HUES64 (cell line): ENCODE measurements at regions not wholly inside any gene's neighbourhood (a gene's known extent, or its start where the extent isn't known, plus 50 kb on each side); places are given as distances from the start of the nearest gene placed in this dataset.

ENCODE experiments used
- H3K27ac ChIP-seq: 2 replicates; pipeline ENCODE4 v1.7.0; 2013; ENCODE audit warnings: low read depth, low read length, inconsistent platforms
- H3K27me3 ChIP-seq: 2 replicates; pipeline ENCODE4 v1.6.1; 2013; ENCODE audit warnings: mild to moderate bottlenecking, low read length; ENCODE audit not compliant: insufficient read depth
- H3K36me3 ChIP-seq: 2 replicates; pipeline ENCODE4 v1.6.1; 2013; ENCODE audit warnings: mild to moderate bottlenecking, low read length; ENCODE audit not compliant: insufficient read depth
- H3K4me1 ChIP-seq: 2 replicates; pipeline ENCODE4 v1.6.1; 2013; ENCODE audit warnings: mild to moderate bottlenecking, low read length, moderate library complexity; ENCODE audit not compliant: insufficient read depth
- H3K4me3 ChIP-seq: 2 replicates; pipeline ENCODE4 v1.5.1; 2013; ENCODE audit warnings: mild to moderate bottlenecking, low read length, moderate library complexity
- H3K9ac ChIP-seq: 2 replicates; pipeline ENCODE4 v1.6.1; 2013; ENCODE audit warnings: mild to moderate bottlenecking, low read depth, low read length
- H3K9me3 ChIP-seq: 2 replicates; pipeline ENCODE4 v1.6.1; 2013; ENCODE audit warnings: low read depth, low read length; ENCODE audit not compliant: insufficient read depth
- WGBS: fragments of 150-250, 120-280 bp; methylation state at CpG from one replicate; pipeline ENCODE4 v1.1.7; 2013; ENCODE audit warnings: missing lambda C conversion rate; 5-methylcytosine and 5-hydroxymethylcytosine counted together

- Histone ChIP-seq H3K27me3 (peaks cover 12% of the 10 kb centered on the region; the same call in 1 of the 2 replicates), H3K9me3 (no peaks in the 10 kb centered on the region), H3K9ac (no peak overlapping the region), H3K27ac (no peak overlapping the region), H3K36me3 (no peaks in the 10 kb centered on the region), H3K4me3 (no peak overlapping the region), H3K4me1 (peaks cover 21% of the 10 kb centered on the region)
- 66% methylated on average over 15 of the region's 18 CpGs for WGBS
Observed at GRCh38 chr16:86824751-86825296, 246.5 kb downstream of the FOXL1 start.

GRCh38 chr16:86825631-86826030 is 247.3 kb downstream of the FOXL1 start:
- Histone ChIP-seq H3K27ac (no peak overlapping the region), H3K4me3 (no peak overlapping the region), H3K36me3 (no peaks in the 10 kb centered on the region), H3K9me3 (no peaks in the 10 kb centered on the region), H3K4me1 (peaks cover 21% of the 10 kb centered on the region), H3K27me3 (peaks cover 12% of the 10 kb centered on the region; the same call in 1 of the 2 replicates), H3K9ac (no peak overlapping the region)
- 94% methylated on average over 4 of the region's 4 CpGs for WGBS

GRCh38 chr16:86826941-86827340 is 248.6 kb downstream of the FOXL1 start:
- WGBS = 27% methylated on average over 14 of the region's 14 CpGs
- Histone ChIP-seq H3K4me1 (peaks cover 21% of the 10 kb centered on the region), H3K36me3 (no peaks in the 10 kb centered on the region), H3K27ac (no peak overlapping the region), H3K9ac (no peak overlapping the region), H3K9me3 (no peaks in the 10 kb centered on the region), H3K4me3 (no peak overlapping the region), H3K27me3 (peaks cover 12% of the 10 kb centered on the region; the same call in 1 of the 2 replicates)

- WGBS = 84% methylated on average over 12 of the region's 12 CpGs
- Histone ChIP-seq H3K4me1 (peaks cover 21% of the 10 kb centered on the region), H3K4me3 (no peak overlapping the region), H3K36me3 (no peaks in the 10 kb centered on the region), H3K9me3 (no peaks in the 10 kb centered on the region), H3K27me3 (peaks cover 12% of the 10 kb centered on the region; the same call in 1 of the 2 replicates), H3K27ac (no peak overlapping the region), H3K9ac (no peak overlapping the region)
Observed at GRCh38 chr16:86827521-86827920, 249.2 kb downstream of the FOXL1 start.

- 92% methylated on average over 6 of the region's 6 CpGs for WGBS
- Histone ChIP-seq H3K4me1 (peaks cover 21% of the 10 kb centered on the region), H3K27ac (no peak overlapping the region), H3K4me3 (no peak overlapping the region), H3K36me3 (no peaks in the 10 kb centered on the region), H3K27me3 (peaks cover 12% of the 10 kb centered on the region; the same call in 1 of the 2 replicates), H3K9me3 (no peaks in the 10 kb centered on the region), H3K9ac (no peak overlapping the region)
Observed at GRCh38 chr16:86828202-86828601, 249.9 kb downstream of the FOXL1 start.

GRCh38 chr16:86828653-86829052 is 250.3 kb downstream of the FOXL1 start:
- 92% methylated on average over 11 of the region's 11 CpGs for WGBS
- no peak overlapping the region for H3K4me3 ChIP-seq
- no peaks in the 10 kb centered on the region for H3K9me3 ChIP-seq
- H3K27ac ChIP-seq = no peak overlapping the region
- no peaks in the 10 kb centered on the region for H3K36me3 ChIP-seq
- no peak overlapping the region for H3K9ac ChIP-seq
- peaks cover 12% of the 10 kb centered on the region; the same call in 1 of the 2 replicates for H3K27me3 ChIP-seq
- H3K4me1 ChIP-seq = peaks cover 21% of the 10 kb centered on the region

GRCh38 chr16:86831366-86831765 is 253.0 kb downstream of the FOXL1 start:
- Histone ChIP-seq H3K4me3 (no peak overlapping the region), H3K4me1 (peaks cover 13% of the 10 kb centered on the region), H3K36me3 (no peaks in the 10 kb centered on the region), H3K9me3 (no peaks in the 10 kb centered on the region), H3K9ac (no peak overlapping the region), H3K27me3 (peaks cover 7% of the 10 kb centered on the region; the same call in 1 of the 2 replicates), H3K27ac (no peak overlapping the region)
- WGBS = 95% methylated on average over 5 of the region's 5 CpGs

GRCh38 chr16:86833136-86833535 is 254.8 kb downstream of the FOXL1 start:
- Histone ChIP-seq H3K27me3 (no peaks in the 10 kb centered on the region; the same call in 1 of the 2 replicates), H3K27ac (no peak overlapping the region)
- WGBS = 94% methylated on average over 9 of the region's 9 CpGs

GRCh38 chr16:86834451-86835035 is 256.2 kb downstream of the FOXL1 start:
- Histone ChIP-seq H3K27me3 (no peaks in the 10 kb centered on the region; the same call in 1 of the 2 replicates), H3K4me3 (no peak overlapping the region), H3K4me1 (no peaks in the 10 kb centered on the region), H3K9me3 (no peaks in the 10 kb centered on the region), H3K36me3 (no peaks in the 10 kb centered on the region), H3K27ac (no peak overlapping the region), H3K9ac (no peak overlapping the region)
- WGBS = 51% methylated on average over 22 of the region's 22 CpGs

More at GRCh38 chr16:86833136-86833535, 254.8 kb downstream of the FOXL1 start:
- no peaks in the 10 kb centered on the region for H3K4me1 ChIP-seq
- H3K9ac ChIP-seq = no peak overlapping the region
- no peaks in the 10 kb centered on the region for H3K9me3 ChIP-seq
- no peaks in the 10 kb centered on the region for H3K36me3 ChIP-seq
- H3K4me3 ChIP-seq = no peak overlapping the region

GRCh38 chr16:86835982-86836381 is 257.6 kb downstream of the FOXL1 start:
- H3K4me1 ChIP-seq = no peaks in the 10 kb centered on the region
- WGBS = 95% methylated on average over 11 of the region's 18 CpGs
- H3K9ac ChIP-seq = no peak overlapping the region
- no peak overlapping the region for H3K27ac ChIP-seq
- no peaks in the 10 kb centered on the region for H3K9me3 ChIP-seq
- H3K4me3 ChIP-seq = no peak overlapping the region
- H3K27me3 ChIP-seq = no peaks in the 10 kb centered on the region; the same call in 1 of the 2 replicates
- H3K36me3 ChIP-seq = no peaks in the 10 kb centered on the region

- Histone ChIP-seq H3K4me1 (no peaks in the 10 kb centered on the region), H3K27ac (no peak overlapping the region), H3K9me3 (no peaks in the 10 kb centered on the region), H3K27me3 (no peaks in the 10 kb centered on the region; the same call in 1 of the 2 replicates), H3K4me3 (no peak overlapping the region), H3K36me3 (no peaks in the 10 kb centered on the region), H3K9ac (no peak overlapping the region)
- 98% methylated on average over 10 of the region's 11 CpGs for WGBS
Observed at GRCh38 chr16:86836503-86837129, 258.3 kb downstream of the FOXL1 start.
